IPS-NIHi7 (cell line): ENCODE measurements at regions not wholly inside any gene's neighbourhood (a gene's known extent, or its start where the extent isn't known, plus 50 kb on each side); places are given as distances from the start of the nearest gene placed in this dataset.
"Not testable (repeated sequence)": the region's sequence is repeated elsewhere in the genome, so short reads cannot be mapped to it uniquely, and the experiment has no call there.

Experiments
- DNase-seq: peaks from one replicate; pipeline ENCODE4 v3.0.0; 2012; ENCODE audit warnings: mixed read lengths; ENCODE audit errors: extremely low spot score

- no peak for DNase-seq
These were observed 156.8 kb downstream of the FOXD2 start for GRCh38 chr1:47594627-47595026.

DNA sequence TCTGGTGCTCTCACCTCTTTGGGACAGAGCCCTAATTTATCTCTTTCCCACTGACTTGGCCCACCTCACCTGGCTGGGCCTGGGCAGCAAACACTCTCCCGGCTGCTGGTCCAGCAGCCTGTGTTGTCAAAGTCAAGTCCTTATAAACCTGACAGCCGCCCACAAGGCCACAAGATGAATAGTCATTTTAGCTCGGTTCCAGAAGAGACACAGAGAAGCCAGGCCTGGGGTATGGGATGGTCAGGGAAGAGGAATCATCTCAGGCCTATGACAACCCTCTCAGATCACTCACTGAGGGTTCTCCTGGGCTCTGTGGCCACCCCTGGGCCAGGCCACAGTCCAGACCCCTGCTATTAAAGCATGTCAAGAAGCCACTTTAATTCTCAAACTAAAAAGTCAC is 158.5 kb downstream of the FOXD2 start:
- DNase-seq, result no peak

- DNase-seq, result no peak
These were observed 160.5 kb downstream of the FOXD2 start for GRCh38 chr1:47598357-47598756.

- DNase-seq, result no peak
These were observed 161.9 kb downstream of the FOXD2 start for GRCh38 chr1:47599777-47600176.

DNA sequence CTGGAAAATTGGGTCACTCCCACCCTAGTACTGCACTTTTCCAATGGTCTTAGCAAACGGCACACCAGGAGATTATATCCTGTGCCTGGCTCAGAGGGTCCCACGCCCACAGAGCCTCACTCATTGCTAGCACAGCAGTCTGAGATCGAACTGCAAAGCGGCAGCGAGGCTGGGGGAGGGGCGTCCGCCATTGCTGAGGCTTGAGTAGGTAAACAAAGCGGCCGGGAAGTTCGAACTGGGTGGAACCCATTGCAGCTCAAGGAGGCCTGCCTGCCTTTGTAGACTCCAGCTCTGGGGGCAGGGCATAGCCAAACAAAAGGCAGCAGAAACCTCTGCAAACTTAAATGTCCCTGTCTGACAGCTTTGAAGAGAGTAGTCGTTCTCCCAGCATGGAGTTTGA is 164.6 kb downstream of the FOXD2 start:
- not testable (repeated sequence) for DNase-seq

DNA sequence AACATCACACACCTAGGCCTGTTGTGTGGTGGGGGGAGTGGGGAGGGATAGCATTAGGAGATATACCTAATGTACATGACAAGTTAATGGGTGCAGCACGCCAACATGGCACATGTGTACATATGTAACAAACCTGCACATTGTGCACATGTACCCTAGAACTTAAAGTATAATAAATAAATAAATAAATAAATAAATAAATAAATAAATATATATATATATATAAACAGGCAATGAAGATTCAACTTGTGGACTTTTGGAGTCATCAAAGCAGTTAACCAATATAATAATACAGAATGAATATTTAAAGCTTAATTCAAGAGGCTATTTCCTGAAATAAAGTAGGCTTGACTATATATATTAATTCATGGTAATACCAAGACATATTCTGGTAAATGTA is 167.0 kb downstream of the FOXD2 start:
- not testable (repeated sequence) for DNase-seq

DNA sequence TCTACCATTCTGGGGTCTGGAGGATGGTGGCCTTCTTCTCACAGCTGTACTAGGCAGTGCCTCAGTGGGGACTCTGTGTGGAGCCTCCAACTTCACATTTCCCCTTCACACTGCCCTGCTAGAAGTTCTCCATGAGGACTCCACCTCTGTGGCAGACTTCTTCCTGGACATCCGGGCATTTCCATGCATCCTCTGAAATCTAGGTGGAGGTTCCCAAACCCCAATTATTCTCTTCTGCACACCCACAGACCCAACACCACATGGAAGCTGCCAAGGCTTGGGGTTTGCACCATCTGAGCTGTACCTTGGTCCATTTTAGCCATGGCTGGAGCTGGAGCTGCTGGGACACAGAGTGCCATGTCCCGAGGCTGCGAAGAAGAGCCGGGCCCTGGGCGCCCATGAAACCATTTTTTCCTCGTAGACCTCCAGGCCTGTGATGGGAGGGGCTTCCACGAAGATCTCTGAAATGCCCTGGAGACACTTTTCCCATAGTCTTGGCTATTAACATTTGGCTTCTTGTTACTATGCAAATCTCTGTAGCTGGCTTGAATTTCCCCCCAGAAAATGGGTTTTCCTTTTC is 170.5 kb downstream of the FOXD2 start:
- no peak for DNase-seq

DNA sequence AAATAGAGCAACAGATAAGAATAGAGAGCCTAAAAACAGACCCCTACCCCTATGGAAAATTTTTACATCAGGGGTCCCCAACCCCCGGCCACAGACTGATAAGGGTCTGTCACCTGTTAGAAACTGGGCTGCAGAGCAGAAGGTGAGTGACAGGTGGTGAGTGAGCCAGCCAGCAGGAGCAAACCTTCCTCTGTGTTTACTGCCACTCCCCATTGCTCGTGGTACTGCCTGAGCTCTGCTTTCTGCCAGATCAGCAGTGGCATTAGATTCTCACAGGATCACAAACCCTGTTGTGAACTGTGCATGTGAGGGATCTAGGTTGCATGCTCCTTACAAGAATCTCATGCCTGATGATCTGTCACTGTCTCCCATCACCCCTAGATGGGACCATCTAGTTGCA is 174.1 kb downstream of the FOXD2 start:
- DNase-seq, result peak; percentile 8

GRCh38 chr1:47612819-47613218 is 175.0 kb downstream of the FOXD2 start:
- DNase-seq, result no peak

DNA sequence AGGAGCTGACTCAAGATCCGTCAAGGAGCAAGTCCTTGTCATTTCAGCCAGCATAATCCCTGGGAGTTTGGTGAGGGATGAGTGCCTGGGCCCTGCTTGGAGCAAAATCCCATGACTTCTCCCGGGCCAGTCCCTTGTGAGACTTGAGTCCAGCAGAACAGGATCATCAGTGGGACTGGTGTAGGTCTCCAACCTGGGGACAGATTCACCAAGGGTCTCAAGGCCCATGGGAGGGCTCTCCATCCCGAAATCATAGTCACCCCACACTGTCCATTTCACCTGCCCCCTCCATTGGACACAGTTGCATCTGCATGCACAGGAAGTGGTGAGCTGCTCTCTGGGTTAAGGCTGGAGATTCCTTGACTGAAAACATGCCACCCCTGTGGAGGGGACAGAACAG is 178.2 kb downstream of the FOXD2 start:
- DNase-seq, result no peak

DNA sequence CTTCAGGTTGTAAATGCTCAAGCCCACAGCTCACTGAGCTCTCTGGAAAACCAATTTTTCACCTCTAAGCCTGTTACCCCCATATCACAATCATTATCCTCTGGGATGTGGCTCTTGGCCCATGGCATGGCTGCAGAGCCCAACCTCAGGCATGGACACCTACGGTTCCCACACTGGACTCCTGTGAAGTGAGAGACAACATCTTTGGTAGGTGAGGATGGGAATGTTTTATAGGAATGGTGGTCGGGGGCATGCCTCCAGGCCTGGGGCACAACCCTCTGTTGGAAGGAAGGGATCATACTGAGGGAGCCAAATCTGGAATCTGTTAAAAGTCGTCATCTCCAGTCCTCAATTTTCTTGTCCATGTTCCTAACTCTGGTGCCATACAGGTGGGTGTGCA is 179.1 kb downstream of the FOXD2 start:
- no peak for DNase-seq

- DNase-seq, result no peak
These were observed 179.8 kb downstream of the FOXD2 start for GRCh38 chr1:47617381-47618221.

DNA sequence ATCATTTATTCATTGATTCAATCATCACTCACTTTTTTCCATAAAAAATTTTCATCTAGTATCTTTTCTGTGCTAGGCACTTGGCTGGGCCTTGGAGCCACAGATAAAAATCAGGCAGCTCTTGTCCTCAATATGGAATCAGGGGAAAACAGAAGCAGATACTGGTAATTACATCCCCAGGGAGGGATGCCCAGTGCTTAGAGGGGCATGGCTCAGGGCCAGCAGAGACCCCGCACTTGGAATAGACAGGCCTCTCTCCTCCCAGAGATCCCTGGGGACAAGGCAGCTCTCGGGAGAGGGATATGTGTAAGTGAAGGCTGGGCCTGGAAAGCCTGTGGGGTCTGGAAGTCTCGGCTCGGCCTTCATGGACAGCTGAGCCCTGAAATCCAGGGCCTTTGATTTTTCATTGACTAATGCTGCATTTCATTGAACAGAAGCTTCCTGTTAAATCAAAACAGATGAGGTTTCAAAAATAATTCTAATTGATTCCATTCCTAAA is 180.4 kb downstream of the FOXD2 start:
- DNase-seq, result no peak

DNA sequence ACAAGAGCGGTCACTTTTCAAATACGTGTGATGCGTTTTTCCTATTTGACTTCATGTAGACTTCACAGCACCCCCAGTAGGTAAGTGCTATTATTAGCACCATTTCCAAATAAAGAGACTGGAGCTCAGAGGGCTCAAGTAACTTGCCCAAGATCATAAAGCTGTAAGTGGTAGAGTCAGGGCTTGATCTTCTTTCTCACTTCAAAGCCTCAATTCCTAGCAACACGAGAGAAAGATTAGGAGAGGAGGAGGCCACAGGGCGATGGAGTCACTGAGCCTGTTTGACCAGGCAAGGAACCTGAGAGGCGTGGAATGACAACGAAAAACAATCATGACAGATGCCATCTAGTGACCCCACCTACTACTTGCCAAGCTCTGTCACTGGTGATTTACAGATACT is 181.0 kb downstream of the FOXD2 start:
- no peak for DNase-seq

GRCh38 chr1:47621483-47621882 is 183.6 kb downstream of the FOXD2 start:
- no peak for DNase-seq

DNA sequence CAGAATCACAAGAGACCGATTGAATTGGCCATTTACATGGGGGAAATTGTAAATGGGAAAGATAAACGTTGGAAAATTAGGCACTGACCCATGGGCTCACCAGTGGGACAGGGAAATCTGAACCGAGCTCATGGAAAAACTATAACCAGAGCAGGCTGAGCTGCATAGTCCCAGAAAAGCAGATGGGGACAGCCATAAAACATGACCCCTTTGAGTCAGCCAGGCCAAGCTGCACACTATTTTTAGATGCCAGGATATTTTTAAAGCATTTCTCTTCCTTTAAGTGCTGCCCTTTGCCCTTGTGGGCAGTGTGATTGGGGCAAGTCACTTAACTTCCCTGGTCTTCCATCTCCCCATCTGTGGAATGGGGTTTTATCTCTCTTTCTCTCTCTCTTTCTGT is 184.1 kb downstream of the FOXD2 start:
- no peak for DNase-seq

GRCh38 chr1:47622776-47623556 is 185.1 kb downstream of the FOXD2 start:
- DNase-seq, result no peak

DNA sequence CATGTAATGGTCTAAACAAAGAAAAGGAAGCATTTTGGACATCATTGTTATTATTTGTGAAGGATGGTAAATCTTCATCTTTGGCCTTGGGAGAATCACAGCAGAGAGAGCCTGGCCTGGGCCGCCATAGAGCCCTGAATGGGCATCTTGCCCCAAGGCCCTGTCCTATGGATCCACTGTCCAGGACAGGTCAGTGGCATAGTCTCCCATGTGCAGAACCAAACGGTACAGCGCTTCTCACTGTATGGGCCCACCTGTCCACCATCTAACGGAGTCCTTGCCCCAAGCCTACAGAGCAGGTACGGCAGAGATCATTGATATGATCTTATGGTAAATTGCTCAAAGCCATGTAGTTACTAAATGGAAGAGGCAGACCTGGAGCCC is 185.7 kb downstream of the FOXD2 start:
- no peak for DNase-seq

DNA sequence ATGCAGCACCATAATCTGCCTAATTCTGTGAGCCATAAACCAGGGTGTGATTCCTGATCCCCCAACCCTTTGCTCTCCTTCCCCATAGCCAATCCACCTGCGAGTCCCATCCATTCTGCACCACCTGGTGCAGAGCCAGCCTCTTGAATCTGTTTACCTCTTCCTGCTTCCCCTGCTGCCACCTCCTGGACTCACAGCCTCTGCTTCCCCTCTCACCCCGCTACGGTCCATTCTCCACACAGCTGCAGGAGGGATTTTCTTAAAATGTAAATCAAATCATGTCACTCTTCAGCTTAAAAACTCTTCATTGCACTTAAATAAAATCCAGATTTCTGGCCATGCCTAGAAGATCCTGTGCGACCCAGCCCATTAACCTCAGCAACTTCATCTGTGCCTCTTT is 186.7 kb downstream of the FOXD2 start:
- peak; percentile 76 for DNase-seq

- DNase-seq, result peak; percentile 53
These were observed 189.2 kb downstream of the FOXD2 start for GRCh38 chr1:47627016-47627415.

DNA sequence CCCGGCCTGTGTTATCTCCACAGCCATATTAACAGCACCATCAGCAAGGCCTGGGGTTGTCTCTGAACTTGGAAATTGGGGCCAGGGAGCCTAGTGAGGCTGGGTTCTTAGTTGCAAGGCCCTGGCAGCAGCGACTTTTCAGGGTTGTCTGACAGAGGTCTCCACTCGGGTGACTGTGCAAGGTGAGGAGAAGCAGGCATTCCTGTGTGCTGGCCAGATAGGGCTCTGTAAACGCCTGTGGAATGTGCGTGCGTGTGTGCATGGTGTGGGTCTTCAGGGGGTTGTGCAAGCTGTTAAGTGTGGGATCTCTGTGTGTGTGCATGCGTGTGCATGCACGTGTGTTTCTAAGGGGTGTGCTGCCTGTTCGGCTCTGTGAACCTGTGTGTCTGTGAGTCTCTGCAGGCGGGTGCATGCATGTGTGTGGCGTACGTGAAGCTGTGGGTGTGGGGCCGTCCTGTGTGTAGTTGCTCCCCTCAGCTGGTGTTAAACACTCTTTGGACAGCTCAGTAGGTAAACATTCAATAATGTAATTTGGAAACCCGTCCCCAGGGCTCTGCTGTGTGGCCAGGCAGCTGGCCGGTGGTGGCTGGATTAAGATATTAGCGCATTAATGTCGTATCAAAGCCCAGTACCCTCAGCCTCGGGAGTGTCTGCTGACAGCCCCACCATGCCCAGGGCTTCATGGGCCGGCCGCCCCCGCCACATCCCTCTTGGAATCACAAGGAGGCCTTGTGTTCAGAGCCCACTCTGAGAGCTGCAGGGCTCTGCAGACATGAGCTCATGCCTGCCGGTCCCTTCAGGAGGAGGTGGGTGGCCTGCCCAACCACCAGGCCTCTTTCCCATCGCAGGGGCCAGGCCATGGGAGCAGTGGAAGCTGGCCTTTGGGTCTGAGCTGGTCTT is 189.9 kb downstream of the FOXD2 start:
- DNase-seq, result no peak

- no peak for DNase-seq
These were observed 191.4 kb downstream of the FOXD2 start for GRCh38 chr1:47629201-47629600.
